Muscle layer of duodenum (tissue), 2 donors: ENCODE measurements at regions not wholly inside any gene's neighbourhood (a gene's known extent, or its start where the extent isn't known, plus 50 kb on each side); places are given as distances from the start of the nearest gene placed in this dataset.

Source experiments
- H3K27ac ChIP-seq: one replicate; pipeline ENCODE4 v1.7.0; 2013; ENCODE audit warnings: mild to moderate bottlenecking, low read length
- H3K27me3 ChIP-seq: one replicate; pipeline ENCODE4 v1.7.0; 2013; ENCODE audit warnings: low read depth, mild to moderate bottlenecking, control low read depth, low read length
- H3K36me3 ChIP-seq, 2 donors: one replicate each; pipeline ENCODE4 v1.7.0; 2013; ENCODE audit warnings: low read length in 2 of 2, control low read depth in 1 of 2, mild to moderate bottlenecking in 1 of 2; ENCODE audit not compliant: insufficient read depth in 2 of 2, control insufficient read depth in 1 of 2
- H3K4me1 ChIP-seq, 2 donors: one replicate each; pipeline ENCODE4 v1.7.0; 2013; ENCODE audit warnings: low read length in 2 of 2, mild to moderate bottlenecking in 2 of 2, control low read depth in 1 of 2, moderate library complexity in 1 of 2; ENCODE audit not compliant: insufficient read depth in 2 of 2, control insufficient read depth in 1 of 2
- H3K4me3 ChIP-seq, 2 donors: one replicate each; pipeline ENCODE4 v1.7.0; 2013; ENCODE audit warnings: low read length in 2 of 2, low read depth in 1 of 2, mild to moderate bottlenecking in 1 of 2
- H3K9me3 ChIP-seq, 2 donors: one replicate each; pipeline ENCODE4 v1.7.0; 2013; ENCODE audit warnings: low read length in 2 of 2, control low read depth in 1 of 2, mild to moderate bottlenecking in 1 of 2; ENCODE audit not compliant: control insufficient read depth in 1 of 2
- donor health status: healthy.

DNA sequence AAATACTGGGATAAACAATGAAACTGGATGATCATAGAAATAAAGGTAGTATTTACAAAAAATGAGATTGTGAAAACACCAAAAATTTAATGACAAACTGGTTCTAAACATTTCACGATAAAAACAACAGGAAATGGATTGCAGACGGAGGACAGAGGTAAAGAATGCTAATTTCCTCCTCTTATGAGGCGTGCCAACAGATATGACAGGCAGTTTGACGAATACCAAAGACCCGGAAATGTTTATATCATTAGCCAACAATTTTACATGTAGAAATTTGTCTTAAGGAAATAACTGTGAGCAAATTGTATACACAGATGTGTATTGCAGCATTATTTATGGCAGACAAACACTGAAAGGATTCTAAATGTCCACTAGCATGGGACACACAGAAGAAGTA is 162.0 kb upstream of the MGMT start:
- Histone ChIP-seq H3K27ac (no peak overlapping the region), H3K36me3 (no peaks in the 10 kb centered on the region), H3K4me1 (peaks cover 0 to 4% of the 10 kb centered on the region in 2 donors), H3K9me3 (peaks cover 0 to 3% of the 10 kb centered on the region in 2 donors), H3K4me3 (no peak overlapping the region), H3K27me3 (no peaks in the 10 kb centered on the region)

DNA sequence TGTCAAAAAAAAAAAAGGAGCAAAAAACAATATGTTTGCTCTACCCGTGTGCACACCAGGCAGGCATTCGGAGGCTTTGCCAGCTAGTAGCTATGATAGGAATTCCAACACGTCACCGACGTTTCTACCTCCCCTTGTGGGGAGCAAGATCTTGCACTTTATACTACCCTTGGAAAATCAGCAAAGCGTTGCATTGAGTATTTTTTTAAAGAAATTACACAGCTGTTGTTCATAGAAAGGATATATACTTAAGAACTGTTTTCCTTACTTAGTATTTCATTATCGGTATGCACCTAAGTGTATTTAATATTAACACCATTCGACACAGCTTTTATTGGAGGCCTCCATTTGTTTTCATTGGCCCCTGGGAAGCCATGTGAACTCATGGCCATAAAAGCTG is 159.9 kb upstream of the MGMT start:
- Histone ChIP-seq H3K4me3 (no peak overlapping the region), H3K9me3 (no peaks in the 10 kb centered on the region), H3K27ac (no peak overlapping the region), H3K36me3 (no peaks in the 10 kb centered on the region), H3K4me1 (peaks cover 0 to 4% of the 10 kb centered on the region in 2 donors), H3K27me3 (no peaks in the 10 kb centered on the region)

DNA sequence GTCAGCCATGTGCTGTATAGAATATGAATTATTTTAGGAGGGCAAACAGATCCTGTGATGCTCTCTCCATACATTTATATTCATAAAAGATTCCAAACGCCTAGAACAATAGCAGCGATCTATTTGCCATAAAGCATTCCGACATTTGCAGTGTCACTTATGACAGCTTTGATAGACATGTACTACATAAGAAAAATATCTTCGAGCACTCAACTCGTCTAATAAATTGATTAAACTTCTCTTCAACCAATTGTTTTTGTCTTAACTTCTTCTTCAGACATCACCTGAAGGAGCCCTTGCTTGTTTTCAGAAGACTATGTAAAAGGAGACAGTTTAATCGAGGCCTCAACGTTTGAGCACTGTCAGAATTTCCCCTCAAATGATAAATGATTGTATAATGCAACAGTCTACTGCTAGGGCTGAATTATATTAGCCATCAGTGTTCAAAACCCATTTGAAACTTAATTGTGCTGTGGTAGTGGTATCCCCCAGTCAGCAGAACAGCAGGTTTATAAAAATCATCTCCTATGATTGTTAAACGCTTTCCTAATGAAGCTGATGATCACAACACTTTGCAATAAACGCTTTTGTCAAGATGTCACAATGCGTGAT is 158.0 kb upstream of the MGMT start:
- no peak overlapping the region for H3K4me3 ChIP-seq
- H3K27me3 ChIP-seq, result no peaks in the 10 kb centered on the region
- no peaks in the 10 kb centered on the region for H3K9me3 ChIP-seq
- H3K4me1 ChIP-seq, result peaks cover 0 to 4% of the 10 kb centered on the region in 2 donors
- H3K27ac ChIP-seq, result no peak overlapping the region
- H3K36me3 ChIP-seq, result no peaks in the 10 kb centered on the region

DNA sequence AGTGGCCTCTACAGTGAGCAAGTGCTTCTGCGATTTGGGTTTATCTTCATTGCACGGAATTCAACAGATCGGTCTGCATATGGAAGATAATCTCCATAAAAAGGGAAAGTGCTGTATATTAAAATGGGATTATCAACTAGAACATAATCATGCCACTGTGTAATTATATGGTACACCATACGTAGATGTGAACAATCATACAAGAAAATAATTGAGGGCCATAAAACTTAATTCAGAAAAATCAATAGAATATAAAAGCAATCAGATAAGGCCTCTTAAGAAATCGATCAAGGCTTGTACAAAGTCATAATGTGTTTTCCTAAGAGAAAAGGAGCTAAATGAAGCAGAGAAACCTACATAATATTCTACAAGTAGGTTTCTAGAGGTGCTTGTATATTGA is 157.5 kb upstream of the MGMT start:
- Histone ChIP-seq H3K36me3 (no peaks in the 10 kb centered on the region), H3K4me1 (peaks cover 0 to 4% of the 10 kb centered on the region in 2 donors), H3K9me3 (no peaks in the 10 kb centered on the region), H3K27me3 (no peaks in the 10 kb centered on the region), H3K4me3 (no peak overlapping the region), H3K27ac (no peak overlapping the region)

DNA sequence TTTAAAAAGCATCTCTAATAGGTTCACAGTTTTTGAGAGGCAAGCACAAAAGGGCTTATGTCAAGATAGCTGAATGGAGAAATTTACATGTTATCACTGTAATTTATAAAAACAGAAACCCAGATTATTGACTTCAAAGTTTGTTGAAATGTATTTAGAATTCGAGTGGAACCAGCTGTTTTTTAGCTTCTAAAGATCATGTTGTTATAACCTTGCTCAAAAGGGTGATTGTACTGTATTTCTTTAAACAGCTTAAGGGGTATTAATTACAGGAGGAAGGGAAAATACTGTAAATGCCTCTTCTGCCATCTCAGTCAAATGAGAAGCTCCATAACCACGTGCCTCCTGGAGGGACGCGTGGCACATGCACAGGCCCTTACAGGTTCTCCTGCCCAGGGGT is 156.2 kb upstream of the MGMT start:
- Histone ChIP-seq H3K36me3 (no peaks in the 10 kb centered on the region), H3K4me3 (no peak overlapping the region), H3K27me3 (no peaks in the 10 kb centered on the region), H3K4me1 (no peaks in the 10 kb centered on the region), H3K27ac (no peak overlapping the region), H3K9me3 (peaks cover 0 to 6% of the 10 kb centered on the region in 2 donors)

DNA sequence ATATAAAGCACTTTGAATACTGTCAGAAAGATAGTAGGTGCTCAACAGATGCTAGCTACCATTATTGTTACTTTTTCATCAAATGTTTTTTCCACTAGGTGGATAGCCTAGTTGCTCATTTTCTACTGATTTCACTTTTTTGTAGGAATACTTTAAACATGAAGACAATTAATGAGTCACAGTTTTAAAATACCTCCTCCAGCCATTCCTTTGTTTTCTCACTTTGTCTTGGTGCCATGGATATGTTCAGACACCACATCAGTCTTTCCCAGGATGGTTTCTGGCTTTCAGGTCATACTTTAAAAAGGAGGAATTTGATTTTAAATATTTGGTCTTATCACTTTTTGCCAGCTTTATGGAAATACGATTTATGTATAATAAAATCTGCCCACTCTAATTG is 147.1 kb upstream of the MGMT start:
- Histone ChIP-seq H3K27ac (no peak overlapping the region), H3K27me3 (no peaks in the 10 kb centered on the region), H3K9me3 (peaks cover 8 to 25% of the 10 kb centered on the region in 2 donors), H3K4me1 (no peaks in the 10 kb centered on the region), H3K36me3 (no peaks in the 10 kb centered on the region), H3K4me3 (no peak overlapping the region)

DNA sequence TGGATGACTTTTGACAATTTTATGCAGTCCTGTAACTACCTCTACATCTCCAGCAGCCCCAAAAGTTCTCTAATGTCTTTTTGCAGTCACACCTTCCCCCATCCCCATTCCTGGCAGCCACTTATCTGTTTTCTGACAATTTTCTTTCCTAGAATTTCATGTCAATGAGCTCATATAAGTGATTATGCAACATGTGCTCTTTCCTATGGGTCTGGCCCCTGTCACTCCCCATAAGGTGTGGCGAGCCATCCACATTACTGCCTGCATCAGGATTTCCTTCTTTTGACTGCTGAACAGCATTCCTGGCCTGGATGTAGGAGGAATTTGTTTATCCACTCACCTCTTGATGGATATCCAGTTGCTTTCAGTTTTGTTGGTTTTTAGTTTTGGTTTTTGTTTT is 146.7 kb upstream of the MGMT start:
- Histone ChIP-seq H3K36me3 (no peaks in the 10 kb centered on the region), H3K9me3 (peaks cover 8 to 25% of the 10 kb centered on the region in 2 donors), H3K4me3 (no peak overlapping the region), H3K4me1 (no peaks in the 10 kb centered on the region), H3K27me3 (no peaks in the 10 kb centered on the region), H3K27ac (no peak overlapping the region)

DNA sequence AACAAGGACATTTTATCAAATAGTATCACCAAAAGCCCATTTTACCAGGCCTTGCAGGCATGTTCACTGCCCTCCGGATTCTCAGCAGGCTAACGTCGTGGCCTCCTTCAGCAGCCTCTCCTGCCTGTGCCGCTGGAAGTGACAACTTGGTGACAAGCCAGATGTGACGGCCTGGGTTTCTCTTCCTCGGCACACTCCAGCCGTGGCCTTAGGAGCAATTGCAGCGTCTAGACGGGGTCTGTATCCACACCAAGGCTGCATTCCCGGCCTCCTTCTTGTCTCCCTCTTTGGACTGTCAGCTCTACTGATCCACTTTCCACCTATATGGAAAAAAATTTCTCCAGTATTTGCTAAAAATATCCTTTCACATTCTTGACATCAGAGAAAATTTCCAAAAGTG is 145.3 kb upstream of the MGMT start:
- Histone ChIP-seq H3K27ac (no peak overlapping the region), H3K9me3 (peaks cover 2 to 12% of the 10 kb centered on the region in 2 donors), H3K27me3 (no peaks in the 10 kb centered on the region), H3K4me3 (no peak overlapping the region), H3K4me1 (no peaks in the 10 kb centered on the region), H3K36me3 (no peaks in the 10 kb centered on the region)

DNA sequence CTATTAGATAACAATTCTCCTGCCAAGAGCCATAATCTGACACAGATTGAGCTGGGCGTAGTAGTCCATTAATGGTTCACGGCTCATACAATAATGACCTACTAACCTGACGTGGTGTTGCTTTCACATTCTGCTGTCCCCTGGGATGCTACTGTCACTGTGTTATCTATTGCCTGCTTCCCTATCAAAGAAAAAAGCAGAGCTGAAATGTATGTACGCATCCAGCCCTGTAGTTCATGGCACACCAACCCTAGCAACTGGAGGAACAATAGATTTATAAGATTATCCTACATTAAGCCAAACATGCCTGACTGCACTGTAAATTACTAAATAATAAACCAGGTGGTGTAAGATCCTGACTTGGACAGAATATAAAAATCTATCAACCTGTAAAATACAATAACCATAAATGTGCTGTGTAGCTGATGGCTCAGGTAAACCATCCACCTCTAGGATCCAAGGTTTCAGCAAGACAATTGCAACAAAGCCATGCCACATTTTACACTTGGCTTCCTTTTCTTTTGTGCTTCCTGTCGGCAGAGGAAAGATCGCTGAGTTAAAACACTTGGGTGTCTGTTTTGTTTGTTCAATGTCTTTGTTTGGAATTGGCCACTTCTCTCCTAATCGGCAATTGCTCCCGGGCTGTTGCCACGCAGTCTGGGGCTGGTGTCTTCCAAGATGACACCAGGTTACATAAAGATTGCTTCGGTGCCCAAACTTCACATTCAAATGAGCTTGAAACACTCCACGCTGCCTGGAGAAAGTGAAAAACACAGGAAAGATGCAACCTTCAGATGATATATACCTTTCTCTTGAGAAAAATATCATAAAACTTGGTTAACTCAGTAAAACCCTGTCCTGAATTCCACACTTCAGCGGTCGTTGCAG is 143.9 kb upstream of the MGMT start:
- no peak overlapping the region for H3K4me3 ChIP-seq
- H3K4me1 ChIP-seq, result no peaks in the 10 kb centered on the region
- no peak overlapping the region for H3K27ac ChIP-seq
- H3K27me3 ChIP-seq, result no peaks in the 10 kb centered on the region
- H3K36me3 ChIP-seq, result no peaks in the 10 kb centered on the region
- H3K9me3 ChIP-seq, result peaks cover 0 to 6% of the 10 kb centered on the region in 2 donors

DNA sequence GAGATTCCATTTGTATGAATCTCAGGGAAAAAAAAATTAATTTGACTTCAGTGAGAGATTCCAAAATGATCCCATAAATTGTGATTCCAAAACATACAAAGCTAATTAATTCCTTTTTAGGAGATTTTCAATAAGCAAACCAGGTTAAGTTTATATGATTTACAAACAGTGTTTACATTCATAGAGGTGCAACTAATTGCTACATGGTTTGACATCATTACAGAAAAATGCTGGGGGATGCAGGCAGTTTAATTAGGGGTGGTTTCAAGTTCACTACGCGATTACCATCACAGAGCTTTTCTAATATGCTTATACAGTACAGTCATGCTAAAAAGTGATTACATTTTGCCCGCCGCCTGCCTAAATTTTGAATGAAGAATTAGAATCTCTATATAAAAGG is 143.2 kb upstream of the MGMT start:
- Histone ChIP-seq H3K36me3 (no peaks in the 10 kb centered on the region), H3K27me3 (no peaks in the 10 kb centered on the region)

DNA sequence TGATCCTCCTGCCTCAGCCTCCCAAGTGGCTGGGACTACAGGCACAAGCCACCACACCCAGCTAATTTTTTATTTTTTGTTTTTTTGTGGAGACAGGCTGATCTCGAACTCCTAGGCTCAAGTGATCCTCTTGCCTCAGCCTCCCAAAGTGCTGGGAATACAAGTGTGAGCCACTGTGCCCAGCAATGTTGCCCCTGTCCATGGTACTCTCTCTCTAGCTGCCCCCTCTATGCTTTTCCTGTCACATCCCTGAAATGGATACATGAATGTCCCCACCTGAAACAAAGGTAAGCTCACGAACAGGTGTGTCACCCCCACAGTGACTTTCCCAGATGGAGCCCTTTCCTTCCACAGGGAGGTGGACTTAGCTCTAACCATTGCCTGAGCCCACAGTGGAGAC is 141.1 kb upstream of the MGMT start:
- no peaks in the 10 kb centered on the region for H3K27me3 ChIP-seq
- no peaks in the 10 kb centered on the region for H3K4me1 ChIP-seq
- H3K4me3 ChIP-seq, result no peak overlapping the region
- no peak overlapping the region for H3K27ac ChIP-seq
- H3K9me3 ChIP-seq, result no peaks in the 10 kb centered on the region
- no peaks in the 10 kb centered on the region for H3K36me3 ChIP-seq

More for the DNA sequence above, 143.2 kb upstream of the MGMT start:
- H3K9me3 ChIP-seq, result peaks cover 0 to 3% of the 10 kb centered on the region in 2 donors
- no peaks in the 10 kb centered on the region for H3K4me1 ChIP-seq
- no peak overlapping the region for H3K4me3 ChIP-seq
- H3K27ac ChIP-seq, result no peak overlapping the region
